HCT116 (cell line): ENCODE measurements at regions not wholly inside any gene's neighbourhood (a gene's known extent, or its start where the extent isn't known, plus 50 kb on each side); places are given as distances from the start of the nearest gene placed in this dataset.

ENCODE experiments used
- ATAC-seq: fragments of 200-7000 bp; cut with Tn5 transposase; 2 replicates; pipeline ENCODE4 v1.9.1; 2020; ENCODE audit warnings: mild to moderate bottlenecking, moderate library complexity
- BruUV-seq: library from RNA; stranded (reverse); fragments of 400-500 nt; replicated peaks from 2 replicates; lab custom pipeline; 2021; lab: Mats Ljungman, UMichigan
- CTCF ChIA-PET: fragments of 300-600 bp; sonication (Branson Sonifier 250); formaldehyde crosslinking; loops from one replicate; lab custom pipeline; 2021; ENCODE audit warnings: antibody characterized with exemption; lab: Charles Lee
- POLR2A ChIA-PET: fragments of 300-600, 350-600 bp; sonication (Branson Sonifier 250); formaldehyde crosslinking; loops from one replicate; lab custom pipeline; 2021; ENCODE audit warnings: antibody characterized with exemption; lab: Charles Lee
- RAD21 ChIA-PET, 2 experiments: fragments of 300-600 bp; sonication (Branson Sonifier 250); formaldehyde crosslinking; loops; one replicate each; lab custom pipeline; 2023; ENCODE audit warnings: low total read pairs in 2 of 2; ENCODE audit not compliant: uncharacterized antibody in 2 of 2, unreplicated experiment in 2 of 2, low non-redundant PET in 1 of 2; lab: Charles Lee
- DNase-seq: peaks from one replicate; pipeline ENCODE4 v3.0.0-alpha.2; 2010; ENCODE audit warnings: low read depth, low spot score
- H2AFZ ChIP-seq: fragments of 200-600 bp; shearing (Covaris generic), sonication (generic); 2 replicates; pipeline ENCODE4 v1.6.1; 2017; ENCODE audit warnings: low read depth, mixed run types, mixed read lengths, antibody characterized with exemption, low read length; ENCODE audit not compliant: poor library complexity, severe bottlenecking
- H3K27ac ChIP-seq: 2 replicates; pipeline ENCODE4 v1.5.1; 2012; ENCODE audit warnings: low read depth, low read length
- H3K27me3 ChIP-seq: fragments of 200-600 bp; sonication (generic); 2 replicates; pipeline ENCODE4 v1.6.1; 2016; ENCODE audit warnings: mixed run types, low read length, mixed read lengths; ENCODE audit not compliant: insufficient read depth
- H3K36me3 ChIP-seq, 2 experiments: fragments of 200-500 bp in 1 of 2; fragments of 200-600 bp in 1 of 2; sonication (Bioruptor generic) in 1 of 2; sonication (generic) in 1 of 2; 2 replicates each; pipeline versions ENCODE4 v1.5.1 to v1.6.1; 2014 to 2016; ENCODE audit warnings: low read length in 2 of 2, inconsistent platforms in 1 of 2, mixed read lengths in 1 of 2, mixed run types in 1 of 2; ENCODE audit not compliant: insufficient read depth in 2 of 2, control insufficient read depth in 1 of 2
- H3K4me1 ChIP-seq, 2 experiments: fragments of 200-600 bp in 1 of 2; sonication (generic) in 1 of 2; 2 replicates each; pipeline versions ENCODE4 v1.5.1 to v1.6.1; 2012 to 2017; ENCODE audit warnings: low read length in 2 of 2, inconsistent platforms in 1 of 2, mild to moderate bottlenecking in 1 of 2, mixed read lengths in 1 of 2, mixed run types in 1 of 2, moderate library complexity in 1 of 2; ENCODE audit not compliant: insufficient read depth in 2 of 2, control insufficient read depth in 1 of 2
- H3K4me2 ChIP-seq: fragments of 200-600 bp; sonication (generic); 2 replicates; pipeline ENCODE4 v1.6.1; 2017; ENCODE audit warnings: mixed run types, low read length, mixed read lengths
- H3K4me3 ChIP-seq, 2 experiments: fragments of 200-600 bp in 1 of 2; sonication (generic) in 1 of 2; replicated peaks in 1 of 2; 2 replicates each; pipeline ENCODE4 v1.5.1; 2011 to 2016; ENCODE audit warnings: low read length in 2 of 2, control low read depth in 1 of 2, low read depth in 1 of 2, mild to moderate bottlenecking in 1 of 2, mixed read lengths in 1 of 2, mixed run types in 1 of 2
- H3K79me2 ChIP-seq: fragments of 200-600 bp; sonication (generic); 2 replicates; pipeline ENCODE4 v1.6.1; 2017; ENCODE audit warnings: mild to moderate bottlenecking, mixed run types, low read length, moderate library complexity, mixed read lengths; ENCODE audit not compliant: insufficient read depth
- H3K9ac ChIP-seq: fragments of 200-600 bp; sonication (generic); 2 replicates; pipeline ENCODE4 v1.6.1; 2016; ENCODE audit warnings: low read length, mixed read lengths
- H3K9me2 ChIP-seq: fragments of 200-600 bp; sonication (generic), shearing (Covaris generic); 2 replicates; pipeline ENCODE4 v1.6.1; 2017; ENCODE audit warnings: mixed run types, mild to moderate bottlenecking, moderate library complexity; ENCODE audit not compliant: insufficient read depth
- H3K9me3 ChIP-seq, 2 experiments: fragments of 200-500 bp in 1 of 2; fragments of 200-600 bp in 1 of 2; sonication (Bioruptor generic) in 1 of 2; sonication (generic) in 1 of 2; 2 replicates each; pipeline ENCODE4 v1.6.1; 2014 to 2017; ENCODE audit warnings: low read length in 2 of 2, mixed read lengths in 2 of 2, inconsistent platforms in 1 of 2, low read depth in 1 of 2, mild to moderate bottlenecking in 1 of 2, mixed run types in 1 of 2, moderate library complexity in 1 of 2; ENCODE audit not compliant: control insufficient read depth in 1 of 2, insufficient read depth in 1 of 2
- H4K20me1 ChIP-seq: fragments of 200-600 bp; sonication (generic), shearing (Covaris generic); 2 replicates; pipeline ENCODE4 v1.6.1; 2017; ENCODE audit warnings: mixed run types, mild to moderate bottlenecking, moderate library complexity; ENCODE audit not compliant: insufficient read depth
- ATF3 ChIP-seq: IDR thresholded peaks from 2 replicates; pipeline ENCODE4 v1.6.1; 2012
- CTCF ChIP-seq, 3 experiments: fragments of 200-600 bp in 1 of 3; sonication (generic) in 1 of 3; IDR thresholded peaks in 2 of 3; conservative IDR thresholded peaks in 1 of 3; 2 replicates each; pipeline ENCODE4 v1.5.1; 2012 to 2017; ENCODE audit warnings: low read depth in 2 of 3, low read length in 2 of 3, antibody characterized with exemption in 1 of 3, borderline replicate concordance in 1 of 3, control low read depth in 1 of 3, mild to moderate bottlenecking in 1 of 3, mixed read lengths in 1 of 3, mixed run types in 1 of 3, moderate library complexity in 1 of 3; ENCODE audit not compliant: insufficient read depth in 1 of 3
- EZH2 ChIP-seq: fragments of 200-600 bp; sonication (generic); IDR thresholded peaks from 2 replicates; pipeline ENCODE4 v1.6.1; 2017; ENCODE audit warnings: antibody characterized with exemption, mixed run types
- EZH2phosphoT487 ChIP-seq: fragments of 200-600 bp; IDR thresholded peaks from 2 replicates; pipeline ENCODE4 v1.6.1; 2018; ENCODE audit warnings: antibody characterized with exemption, borderline replicate concordance
- JUND ChIP-seq: IDR thresholded peaks from 2 replicates; pipeline ENCODE4 v1.6.1; 2012
- MAX ChIP-seq: IDR thresholded peaks from 2 replicates; pipeline ENCODE4 v1.6.1; 2012
- POLR2A ChIP-seq: IDR thresholded peaks from 2 replicates; pipeline ENCODE4 v1.7.0; 2011; ENCODE audit warnings: borderline replicate concordance; ENCODE audit not compliant: insufficient read depth, insufficient read length; ENCODE audit errors: extremely low read depth
- POLR2AphosphoS5 ChIP-seq: IDR thresholded peaks from 2 replicates; pipeline ENCODE4 v1.6.1; 2011; ENCODE audit warnings: mild to moderate bottlenecking, low read depth, low read length, moderate library complexity
- RAD21 ChIP-seq: IDR thresholded peaks from 2 replicates; pipeline ENCODE4 v1.6.1; 2012; ENCODE audit warnings: low read depth, mild to moderate bottlenecking
- REST ChIP-seq: IDR thresholded peaks from 2 replicates; pipeline ENCODE4 v1.6.1; 2012; ENCODE audit warnings: low read depth
- SIN3A ChIP-seq: IDR thresholded peaks from 2 replicates; pipeline ENCODE4 v1.6.1; 2012; ENCODE audit warnings: low read depth
- SRF ChIP-seq: IDR thresholded peaks from 2 replicates; pipeline ENCODE4 v1.6.1; 2012; ENCODE audit warnings: low read depth
- TCF7L2 ChIP-seq: IDR thresholded peaks from 2 replicates; pipeline ENCODE4 v1.7.0; 2011; ENCODE audit warnings: borderline replicate concordance, inconsistent platforms; ENCODE audit not compliant: insufficient read depth, insufficient read length; ENCODE audit errors: extremely low read depth
- ZFX ChIP-seq: fragments of 450-650 bp; IDR thresholded peaks from 2 replicates; pipeline ENCODE4 v1.6.1; 2017
- intact Hi-C: fragments of 100-400 bp; cut with micrococcal nuclease; formaldehyde crosslinking; loops from 2 replicates; pipeline ENCODE4 v1.10.0; 2022

- Histone ChIP-seq H4K20me1 (no peaks in the 10 kb centered on the region), H3K9me3 (no peaks in the 10 kb centered on the region), H3K79me2 (no peaks in the 10 kb centered on the region), H2AFZ (no peak overlapping the region), H3K4me2 (no peak overlapping the region), H3K4me3 (no peak overlapping the region), H3K4me1 (peaks cover 0 to 4% of the 10 kb centered on the region in 2 experiments; a peak in 1 of 4 replicates), H3K36me3 (no peaks in the 10 kb centered on the region), H3K9ac (no peak overlapping the region), H3K9me2 (no peaks in the 10 kb centered on the region), H3K27ac (no peak overlapping the region), H3K27me3 (peaks cover 25% of the 10 kb centered on the region)
- POLR2A ChIA-PET: no interaction called here
- intact Hi-C loops: no loop called here
- no TSS peak for BruUV-seq
- TF ChIP-seq JUND (no peak), MAX (no peak)
- ATAC-seq: no peak
- RAD21 ChIA-PET: no interaction called here
- no peak for DNase-seq
- CTCF ChIA-PET: no interaction called here
These were observed 136.2 kb upstream of the TBX20 start for GRCh38 chr7:35390146-35390545.

GRCh38 chr7:35389636-35390035, 135.7 kb upstream of the TBX20 start:
- Histone ChIP-seq H3K9me2 (no peaks in the 10 kb centered on the region), H3K36me3 (no peaks in the 10 kb centered on the region), H2AFZ (no peak overlapping the region), H3K9ac (no peak overlapping the region), H3K9me3 (no peaks in the 10 kb centered on the region), H3K27ac (no peak overlapping the region), H3K4me2 (peak overlapping the region; percentile 15; the same call in 1 of the 2 replicates), H4K20me1 (no peaks in the 10 kb centered on the region), H3K4me1 (peaks cover 0 to 4% of the 10 kb centered on the region in 2 experiments; a peak in 1 of 4 replicates), H3K4me3 (no peak overlapping the region), H3K79me2 (no peaks in the 10 kb centered on the region), H3K27me3 (peaks cover 25% of the 10 kb centered on the region)
- TF ChIP-seq REST (no peak), RAD21 (no peak), TCF7L2 (no peak), EZH2 (no peak), CTCF (IDR thresholded peaks at IDR 0.05 in 2 of 3, conservative IDR thresholded peaks at IDR 0.05 in 1 of 3; ENCODE audit: borderline replicate concordance in 1 of 3, insufficient read depth in 1 of 3, low read depth in 2 of 3, low read length in 2 of 3) (no peak), SIN3A (no peak), POLR2AphosphoS5 (no peak), ZFX (no peak), POLR2A (no peak), ATF3 (no peak), EZH2phosphoT487 (no peak), SRF (no peak)
- no TSS peak for BruUV-seq
- ATAC-seq (no peak), DNase-seq (no peak)
- ChIA-PET POLR2A (no interaction called here), CTCF (no interaction called here), RAD21 (no interaction called here)
- intact Hi-C loops: no loop called here
